PC-3 (cell line): ENCODE measurements at regions not wholly inside any gene's neighbourhood (a gene's known extent, or its start where the extent isn't known, plus 50 kb on each side); places are given as distances from the start of the nearest gene placed in this dataset.

ENCODE experiments used
- EZH2 ChIP-seq: fragments of 300-600 bp; sonication (generic); IDR thresholded peaks from one replicate; pipeline ENCODE4 v1.6.1; 2017; ENCODE audit warnings: antibody characterized with exemption, mild to moderate bottlenecking, low read length; ENCODE audit not compliant: unreplicated experiment
- EZH2phosphoT487 ChIP-seq: fragments of 300-600 bp; sonication (generic); IDR thresholded peaks from 2 replicates; pipeline ENCODE4 v1.6.1; 2018; ENCODE audit warnings: mild to moderate bottlenecking, antibody characterized with exemption, low read length, borderline replicate concordance
- TF ChIP-seq, protein P1 (sequence below): fragments of 300-600 bp; sonication (generic); conservative IDR thresholded peaks from 2 replicates; pipeline ENCODE4 v1.5.1; 2017; ENCODE audit warnings: antibody characterized with exemption, low read depth, mild to moderate bottlenecking, low read length

GRCh38 chr13:30053939-30054338 lies 203.5 kb upstream of the UBL3 start:
- TF ChIP-seq, protein P1, sequence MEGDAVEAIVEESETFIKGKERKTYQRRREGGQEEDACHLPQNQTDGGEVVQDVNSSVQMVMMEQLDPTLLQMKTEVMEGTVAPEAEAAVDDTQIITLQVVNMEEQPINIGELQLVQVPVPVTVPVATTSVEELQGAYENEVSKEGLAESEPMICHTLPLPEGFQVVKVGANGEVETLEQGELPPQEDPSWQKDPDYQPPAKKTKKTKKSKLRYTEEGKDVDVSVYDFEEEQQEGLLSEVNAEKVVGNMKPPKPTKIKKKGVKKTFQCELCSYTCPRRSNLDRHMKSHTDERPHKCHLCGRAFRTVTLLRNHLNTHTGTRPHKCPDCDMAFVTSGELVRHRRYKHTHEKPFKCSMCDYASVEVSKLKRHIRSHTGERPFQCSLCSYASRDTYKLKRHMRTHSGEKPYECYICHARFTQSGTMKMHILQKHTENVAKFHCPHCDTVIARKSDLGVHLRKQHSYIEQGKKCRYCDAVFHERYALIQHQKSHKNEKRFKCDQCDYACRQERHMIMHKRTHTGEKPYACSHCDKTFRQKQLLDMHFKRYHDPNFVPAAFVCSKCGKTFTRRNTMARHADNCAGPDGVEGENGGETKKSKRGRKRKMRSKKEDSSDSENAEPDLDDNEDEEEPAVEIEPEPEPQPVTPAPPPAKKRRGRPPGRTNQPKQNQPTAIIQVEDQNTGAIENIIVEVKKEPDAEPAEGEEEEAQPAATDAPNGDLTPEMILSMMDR = no peak
- no peak for TF ChIP-seq EZH2
- TF ChIP-seq EZH2phosphoT487 = no peak
